H1 (cell line): ENCODE measurements at regions not wholly inside any gene's neighbourhood (a gene's known extent, or its start where the extent isn't known, plus 50 kb on each side); places are given as distances from the start of the nearest gene placed in this dataset.

ENCODE experiments used
- CTCF ChIA-PET: fragments of 300-600 bp; sonication (Branson Sonifier 250); formaldehyde crosslinking; loops from one replicate; lab custom pipeline; 2021; ENCODE audit not compliant: partially characterized antibody; lab: Charles Lee
- POLR2A ChIA-PET: fragments of 300-600 bp; sonication (Branson Sonifier 250); formaldehyde crosslinking; loops from one replicate; lab custom pipeline; 2021; ENCODE audit warnings: inconsistent platforms; ENCODE audit not compliant: partially characterized antibody; lab: Charles Lee
- DNase-seq, 2 experiments: peaks; one replicate each; pipeline versions ENCODE4 v3.0.0 to v3.0.0-alpha.2; 2010 to 2022; ENCODE audit warnings: low spot score in 2 of 2, low read depth in 1 of 2, mixed read lengths in 1 of 2
- FAIRE-seq: peaks from 2 replicates; lab custom pipeline; 2011; peaks lifted over from hg19 to GRCh38; lab: Jason Lieb, UNC
- H2AFZ ChIP-seq: 2 replicates; pipeline ENCODE4 v1.8.1; 2012; ENCODE audit warnings: low read length, inconsistent platforms
- H2AK5ac ChIP-seq: 2 replicates; pipeline ENCODE4 v1.6.1; 2013; ENCODE audit warnings: low read depth, low read length
- H2BK120ac ChIP-seq: replicated peaks from 2 replicates; pipeline ENCODE3; 2013; ENCODE audit warnings: low read depth, low read length, inconsistent platforms
- H2BK12ac ChIP-seq: 2 replicates; pipeline ENCODE4 v1.6.1; 2013; ENCODE audit warnings: low read depth, low read length
- H2BK15ac ChIP-seq: 2 replicates; pipeline ENCODE4 v1.6.1; 2013; ENCODE audit warnings: low read length
- H2BK20ac ChIP-seq: 2 replicates; pipeline ENCODE4 v1.6.1; 2013; ENCODE audit warnings: low read length
- H2BK5ac ChIP-seq: 2 replicates; pipeline ENCODE4 v1.6.1; 2013; ENCODE audit warnings: low read depth, low read length
- H3K14ac ChIP-seq: 2 replicates; pipeline ENCODE4 v1.6.1; 2013; ENCODE audit warnings: inconsistent platforms; ENCODE audit not compliant: insufficient read length
- H3K18ac ChIP-seq: 2 replicates; pipeline ENCODE4 v1.6.1; 2013; ENCODE audit warnings: low read length; ENCODE audit errors: extremely low read depth
- H3K23ac ChIP-seq: 2 replicates; pipeline ENCODE4 v1.6.1; 2013; ENCODE audit warnings: inconsistent platforms; ENCODE audit not compliant: insufficient read length
- H3K23me2 ChIP-seq: 2 replicates; pipeline ENCODE4 v1.6.1; 2013; ENCODE audit warnings: low read depth, low read length
- H3K27ac ChIP-seq: 2 replicates; pipeline ENCODE4 v1.6.1; 2011; ENCODE audit warnings: low read depth, low read length, inconsistent platforms
- H3K27me3 ChIP-seq, 4 experiments: replicated peaks in 1 of 4; 1 replicate in 1 of 4; 2 replicates in 3 of 4; pipeline versions ENCODE4 v1.6.1 to v1.8.1; 2011 to 2013; ENCODE audit warnings: low read length in 3 of 4, mild to moderate bottlenecking in 3 of 4, inconsistent platforms in 2 of 4, mixed read lengths in 2 of 4, moderate library complexity in 1 of 4; ENCODE audit not compliant: control insufficient read depth in 3 of 4, insufficient read depth in 3 of 4; ENCODE audit errors: extremely low read depth in 1 of 4
- H3K36me3 ChIP-seq, 4 experiments: 2 replicates each; pipeline versions ENCODE4 v1.6.1 to v1.8.1; 2011 to 2013; ENCODE audit warnings: mild to moderate bottlenecking in 4 of 4, low read length in 3 of 4, moderate library complexity in 2 of 4, control low read depth in 1 of 4, inconsistent platforms in 1 of 4; ENCODE audit not compliant: insufficient read depth in 4 of 4, control insufficient read depth in 2 of 4
- H3K4ac ChIP-seq: replicated peaks from 2 replicates; pipeline ENCODE3; 2013; ENCODE audit warnings: low read length, low read depth, mixed read lengths, inconsistent platforms; ENCODE audit not compliant: insufficient read length
- H3K4me1 ChIP-seq, 4 experiments: replicated peaks in 1 of 4; 1 replicate in 1 of 4; 2 replicates in 3 of 4; pipeline versions ENCODE4 v1.6.1 to v1.8.1; 2011 to 2013; ENCODE audit warnings: low read length in 3 of 4, inconsistent platforms in 2 of 4, mixed read lengths in 1 of 4; ENCODE audit not compliant: insufficient read depth in 4 of 4, control insufficient read depth in 3 of 4
- H3K4me2 ChIP-seq, 2 experiments: 2 replicates each; pipeline versions ENCODE4 v1.6.1 to v1.8.1; 2011 to 2013; ENCODE audit warnings: low read depth in 2 of 2, low read length in 2 of 2, control low read depth in 1 of 2, inconsistent platforms in 1 of 2, mild to moderate bottlenecking in 1 of 2; ENCODE audit not compliant: insufficient read depth in 1 of 2
- H3K4me3 ChIP-seq, 4 experiments: fragments of 200-600, 300-600 bp in 1 of 4; sonication (generic), shearing (Covaris generic), sonication (Bioruptor Twin) in 1 of 4; 2 replicates each; pipeline versions ENCODE4 v1.5.1 to v1.8.1; 2011 to 2016; ENCODE audit warnings: low read length in 4 of 4, low read depth in 3 of 4, control low read depth in 2 of 4, inconsistent platforms in 2 of 4, mild to moderate bottlenecking in 2 of 4, mixed read lengths in 1 of 4, moderate library complexity in 1 of 4; ENCODE audit not compliant: insufficient read depth in 2 of 4; ENCODE audit errors: extremely low read depth in 1 of 4
- H3K56ac ChIP-seq: replicated peaks from 2 replicates; pipeline ENCODE3; 2013; ENCODE audit warnings: low read depth, mild to moderate bottlenecking, mixed read lengths, low read length, inconsistent platforms; ENCODE audit not compliant: insufficient read length
- H3K79me1 ChIP-seq: 2 replicates; pipeline ENCODE4 v1.6.1; 2013; ENCODE audit warnings: low read depth, low read length, control low read depth
- H3K79me2 ChIP-seq, 2 experiments: 2 replicates each; pipeline versions ENCODE4 v1.6.1 to v1.8.1; 2012 to 2013; ENCODE audit warnings: low read length in 2 of 2, mild to moderate bottlenecking in 2 of 2, inconsistent platforms in 1 of 2; ENCODE audit not compliant: insufficient read depth in 2 of 2, control insufficient read depth in 1 of 2
- H3K9ac ChIP-seq, 4 experiments: replicated peaks in 1 of 4; 1 replicate in 1 of 4; 2 replicates in 3 of 4; pipeline versions ENCODE4 v1.6.1 to v1.8.1; 2011 to 2013; ENCODE audit warnings: low read depth in 3 of 4, low read length in 3 of 4, control low read depth in 2 of 4, mild to moderate bottlenecking in 2 of 4, moderate library complexity in 2 of 4, inconsistent platforms in 1 of 4; ENCODE audit errors: extremely low read depth in 1 of 4
- H3K9me3 ChIP-seq, 2 experiments: 2 replicates each; pipeline versions ENCODE4 v1.6.1 to v1.8.1; 2012 to 2013; ENCODE audit warnings: mild to moderate bottlenecking in 2 of 2, moderate library complexity in 2 of 2, control low read depth in 1 of 2, inconsistent platforms in 1 of 2, low read depth in 1 of 2, low read length in 1 of 2, mixed read lengths in 1 of 2; ENCODE audit not compliant: insufficient read depth in 2 of 2
- H4K20me1 ChIP-seq, 2 experiments: replicated peaks in 1 of 2; 2 replicates each; pipeline versions ENCODE3 to v1.8.1; 2011 to 2013; ENCODE audit warnings: inconsistent platforms in 2 of 2, low read length in 2 of 2, mild to moderate bottlenecking in 1 of 2; ENCODE audit not compliant: insufficient read depth in 2 of 2, control insufficient read depth in 1 of 2
- H4K5ac ChIP-seq: 2 replicates; pipeline ENCODE4 v1.6.1; 2013; ENCODE audit warnings: low read length, low read depth, mixed read lengths, inconsistent platforms; ENCODE audit not compliant: insufficient read length
- H4K8ac ChIP-seq: 2 replicates; pipeline ENCODE4 v1.8.0; 2013; ENCODE audit warnings: mild to moderate bottlenecking, moderate library complexity, low read length, inconsistent platforms; ENCODE audit not compliant: insufficient read depth; ENCODE audit errors: extremely low read depth
- H4K91ac ChIP-seq: replicated peaks from 2 replicates; pipeline ENCODE3; 2013; ENCODE audit warnings: low read length, mixed read lengths, inconsistent platforms; ENCODE audit not compliant: insufficient read length
- BRCA1 ChIP-seq: IDR thresholded peaks from 2 replicates; pipeline ENCODE4 v1.6.1; 2012; ENCODE audit warnings: low read depth, low read length, improper control_type of control experiment
- CBX8 ChIP-seq: fragments of 300-800, 300-1000 bp; sonication (generic); IDR thresholded peaks from 2 replicates; pipeline ENCODE4 v1.7.1; 2016; ENCODE audit warnings: low read depth, low read length, borderline replicate concordance
- CTBP2 ChIP-seq: IDR thresholded peaks from 2 replicates; pipeline ENCODE4 v1.7.0; 2011; ENCODE audit warnings: borderline replicate concordance, mild to moderate bottlenecking, moderate library complexity, mixed read lengths, low read length; ENCODE audit not compliant: insufficient read depth, insufficient read length
- KDM4A ChIP-seq: IDR thresholded peaks from one replicate; pipeline ENCODE4 v1.7.1; 2012; ENCODE audit warnings: low read depth, mild to moderate bottlenecking, moderate library complexity, low read length, inconsistent platforms; ENCODE audit not compliant: severe bottlenecking
- RFX5 ChIP-seq: IDR thresholded peaks from 2 replicates; pipeline ENCODE4 v1.6.1; 2011; ENCODE audit warnings: low read depth, low read length, improper control_type of control experiment, borderline replicate concordance
- RNF2 ChIP-seq: fragments of 200-900, 300-1000 bp; sonication (generic); IDR thresholded peaks from 2 replicates; pipeline ENCODE4 v1.7.1; 2016; ENCODE audit warnings: borderline replicate concordance, low read depth, mild to moderate bottlenecking, antibody characterized with exemption, low read length; ENCODE audit not compliant: poor library complexity, severe bottlenecking; ENCODE audit errors: missing control alignments
- SIN3A ChIP-seq, 2 experiments: IDR thresholded peaks in 1 of 2; conservative IDR thresholded peaks in 1 of 2; 2 replicates each; pipeline ENCODE4 v1.6.1; 2011 to 2012; ENCODE audit warnings: low read length in 2 of 2, improper control_type of control experiment in 1 of 2, low read depth in 1 of 2, mild to moderate bottlenecking in 1 of 2
- TBP ChIP-seq: IDR thresholded peaks from 2 replicates; pipeline ENCODE4 v1.6.1; 2011; ENCODE audit warnings: low read depth, low read length, improper control_type of control experiment
- TEAD4 ChIP-seq: IDR thresholded peaks from 2 replicates; pipeline ENCODE4 v1.6.1; 2012; ENCODE audit warnings: low read depth, low read length, inconsistent platforms, mixed read lengths
- ZNF274 ChIP-seq: IDR thresholded peaks from 2 replicates; pipeline ENCODE4 v1.7.0; 2012; ENCODE audit warnings: low read length, borderline replicate concordance; ENCODE audit errors: extremely low read depth
- WGBS, 2 experiments: shearing (Covaris generic) in 1 of 2; methylation state at CpG; one replicate each; pipeline versions ENCODE4 v1.1.6 to v1.1.7; 2013 to 2015; ENCODE audit warnings: low lambda C conversion rate in 2 of 2, mixed read lengths in 2 of 2, inconsistent platforms in 1 of 2, low coverage in 1 of 2, missing lambda C conversion rate in 1 of 2; ENCODE audit not compliant: insufficient replicate concordance in 2 of 2, insufficient coverage in 1 of 2, insufficient read length in 1 of 2; ENCODE audit errors: extremely low coverage in 1 of 2, missing lambda C conversion rate in 1 of 2; 5-methylcytosine and 5-hydroxymethylcytosine counted together

- POLR2A ChIA-PET: interaction anchor here (1.0 kb wide), 1 partner anchor 174 kb away, joined by 3 read pairs; no protein-coding TSS in a partner anchor
- H3K56ac ChIP-seq: no peak overlapping the region
- H3K4me1 ChIP-seq: peaks cover 6 to 22% (median 14%) of the 10 kb centered on the region in 4 experiments
- no peak overlapping the region for H4K5ac ChIP-seq
- no peak overlapping the region for H2BK20ac ChIP-seq
- H3K36me3 ChIP-seq: no peaks in the 10 kb centered on the region
- no peak overlapping the region for H3K23ac ChIP-seq
- H2BK15ac ChIP-seq: no peak overlapping the region
- no peak overlapping the region for H4K91ac ChIP-seq
- no peaks in the 10 kb centered on the region for H3K79me1 ChIP-seq
- no peaks in the 10 kb centered on the region for H3K79me2 ChIP-seq
- no peak for DNase-seq
- H3K4me3 ChIP-seq: no peak overlapping the region
- H2BK12ac ChIP-seq: no peak overlapping the region
- no peak overlapping the region for H4K8ac ChIP-seq
- no peak overlapping the region for H3K18ac ChIP-seq
- H3K9me3 ChIP-seq: no peaks in the 10 kb centered on the region; a peak in 1 of 4 replicates
- TF ChIP-seq CBX8 (no peak), ZNF274 (no peak), BRCA1 (no peak), RFX5 (no peak), CTBP2 (no peak), SIN3A (conservative IDR thresholded peaks at IDR 0.05 in 1 of 2, IDR thresholded peaks at IDR 0.05 in 1 of 2; ENCODE audit: low read depth in 1 of 2, low read length in 2 of 2) (no peak), KDM4A (no peak), TEAD4 (no peak), TBP (no peak), RNF2 (no peak)
- H2AK5ac ChIP-seq: no peak overlapping the region
- no peaks in the 10 kb centered on the region for H4K20me1 ChIP-seq
- no peak overlapping the region for H3K4me2 ChIP-seq
- no peak overlapping the region for H3K14ac ChIP-seq
- CTCF ChIA-PET: interaction anchor here (1.4 kb wide), 1 partner anchor 43 kb away, joined by 3 read pairs; no protein-coding TSS in a partner anchor
- no peak overlapping the region for H3K9ac ChIP-seq
- no peak overlapping the region for H2AFZ ChIP-seq
- H2BK5ac ChIP-seq: no peak overlapping the region
- 95% methylated on average over 6 of the region's 6 CpGs; no CpG with 5 or more reads in 1 of the 2 experiments for WGBS, 2 experiments
- H3K4ac ChIP-seq: no peak overlapping the region
- H3K27ac ChIP-seq: no peak overlapping the region
- no peak for FAIRE-seq
- no peak overlapping the region for H2BK120ac ChIP-seq
- no peaks in the 10 kb centered on the region for H3K27me3 ChIP-seq
- H3K23me2 ChIP-seq: no peaks in the 10 kb centered on the region
These were observed 90.8 kb upstream of the PGBD5 start for GRCh38 chr1:230516889-230517288.
